ENCODE measurements at regions not wholly inside any gene's neighbourhood (a gene's known extent, or its start where the extent isn't known, plus 50 kb on each side); places are given as distances from the start of the nearest gene placed in this dataset.
A peak's percentile ranks its signal among the peaks of the same experiment; 100 is the strongest.
"Not testable (repeated sequence)": the region's sequence is repeated elsewhere in the genome, so short reads cannot be mapped to it uniquely, and the experiment has no call there.

GRCh38 chr3:130151555-130151954 lies 69.9 kb downstream of the ALG1L2 start:
- not testable (repeated sequence) for DNase-seq

GRCh38 chr3:130153247-130153646 lies 71.6 kb downstream of the ALG1L2 start:
- DNase-seq, result not testable (repeated sequence)

- DNase-seq, result not testable (repeated sequence)
These were observed 73.8 kb downstream of the ALG1L2 start for GRCh38 chr3:130155464-130155863.

- not testable (repeated sequence) for DNase-seq
These were observed 85.2 kb downstream of the ALG1L2 start for GRCh38 chr3:130166856-130167255.

- DNase-seq, result not testable (repeated sequence)
These were observed 93.6 kb downstream of the ALG1L2 start for GRCh38 chr3:130175195-130175594.

GRCh38 chr3:130176476-130177256 lies 95.0 kb downstream of the ALG1L2 start:
- not testable (repeated sequence) for DNase-seq

- DNase-seq, result not testable (repeated sequence)
These were observed 97.2 kb downstream of the ALG1L2 start for GRCh38 chr3:130178835-130179234.

- DNase-seq, result not testable (repeated sequence)
These were observed 97.8 kb downstream of the ALG1L2 start for GRCh38 chr3:130179353-130179970.

- DNase-seq, result not testable (repeated sequence)
These were observed 100.8 kb downstream of the ALG1L2 start for GRCh38 chr3:130182475-130182874.

GRCh38 chr3:130183689-130184088 lies 102.1 kb downstream of the ALG1L2 start:
- not testable (repeated sequence) for DNase-seq

- DNase-seq, result not testable (repeated sequence)
These were observed 102.8 kb downstream of the ALG1L2 start for GRCh38 chr3:130184152-130185024.

GRCh38 chr3:130201272-130201671 lies 119.6 kb downstream of the ALG1L2 start:
- not testable (repeated sequence) for DNase-seq

GRCh38 chr3:130203633-130204032 lies 122.0 kb downstream of the ALG1L2 start:
- DNase-seq, result not testable (repeated sequence)

- no peak for DNase-seq
These were observed 117.9 kb upstream of the COL6A5 start for GRCh38 chr3:130227540-130227939.

GRCh38 chr3:130242850-130243569 lies 102.5 kb upstream of the COL6A5 start:
- peak; percentile 0 for DNase-seq

- no peak for DNase-seq
These were observed 101.7 kb upstream of the COL6A5 start for GRCh38 chr3:130243808-130244207.

- DNase-seq, result no peak
These were observed 94.5 kb upstream of the COL6A5 start for GRCh38 chr3:130250982-130251381.

GRCh38 chr3:130255442-130255841 lies 90.0 kb upstream of the COL6A5 start:
- no peak for DNase-seq

- DNase-seq, result no peak
These were observed 88.6 kb upstream of the COL6A5 start for GRCh38 chr3:130256821-130257340.

GRCh38 chr3:130258532-130258952 lies 86.9 kb upstream of the COL6A5 start:
- no peak for DNase-seq

- no peak for DNase-seq
These were observed 86.2 kb upstream of the COL6A5 start for GRCh38 chr3:130259166-130259874.

GRCh38 chr3:130260918-130261317 lies 84.6 kb upstream of the COL6A5 start:
- DNase-seq, result no peak
